BLaER1 (cell line): ENCODE measurements at regions not wholly inside any gene's neighbourhood (a gene's known extent, or its start where the extent isn't known, plus 50 kb on each side); places are given as distances from the start of the nearest gene placed in this dataset.

Experiments
- H3K27ac ChIP-seq: shearing (Covaris generic); formaldehyde crosslinking; 2 replicates; pipeline ENCODE4 v1.8.1; 2022
- H3K27me3 ChIP-seq: shearing (Covaris generic); formaldehyde crosslinking; 2 replicates; pipeline ENCODE4 v1.8.1; 2022
- H3K36me3 ChIP-seq: shearing (Covaris generic); formaldehyde crosslinking; 2 replicates; pipeline ENCODE4 v1.8.1; 2022
- H3K4me1 ChIP-seq: shearing (Covaris generic); formaldehyde crosslinking; 2 replicates; pipeline ENCODE4 v1.8.1; 2022
- H3K4me2 ChIP-seq: shearing (Covaris generic); formaldehyde crosslinking; 2 replicates; pipeline ENCODE4 v1.8.1; 2022
- H3K4me3 ChIP-seq: shearing (Covaris generic); formaldehyde crosslinking; 2 replicates; pipeline ENCODE4 v1.8.1; 2022
- H3K9ac ChIP-seq: shearing (Covaris generic); formaldehyde crosslinking; 2 replicates; pipeline ENCODE4 v1.8.1; 2022
- H3K9me3 ChIP-seq: shearing (Covaris generic); formaldehyde crosslinking; 2 replicates; pipeline ENCODE4 v1.8.1; 2022
- H4K20me1 ChIP-seq: shearing (Covaris generic); formaldehyde crosslinking; 2 replicates; pipeline ENCODE4 v1.8.1; 2022
- Cebpa-rat ChIP-seq: shearing (Covaris generic); IDR thresholded peaks from 2 replicates; pipeline ENCODE4 v1.8.1; 2022

GRCh38 chr12:22740656-22741355 is 115.8 kb downstream of the ETNK1 start:
- Histone ChIP-seq H3K9me3 (no peaks in the 10 kb centered on the region), H3K4me2 (no peak overlapping the region), H3K4me3 (no peak overlapping the region), H3K4me1 (no peaks in the 10 kb centered on the region), H3K27ac (no peak overlapping the region), H3K9ac (no peak overlapping the region), H3K36me3 (no peaks in the 10 kb centered on the region), H3K27me3 (no peaks in the 10 kb centered on the region), H4K20me1 (no peaks in the 10 kb centered on the region)
- no peak for TF ChIP-seq Cebpa-rat

GRCh38 chr12:22743700-22744099 is 118.7 kb downstream of the ETNK1 start:
- H3K27me3 ChIP-seq, result no peaks in the 10 kb centered on the region
- H3K4me3 ChIP-seq, result no peak overlapping the region
- H3K36me3 ChIP-seq, result no peaks in the 10 kb centered on the region
- H3K4me2 ChIP-seq, result no peak overlapping the region
- H4K20me1 ChIP-seq, result no peaks in the 10 kb centered on the region
- no peak for TF ChIP-seq Cebpa-rat
- H3K4me1 ChIP-seq, result no peaks in the 10 kb centered on the region
- no peaks in the 10 kb centered on the region for H3K9me3 ChIP-seq
- H3K9ac ChIP-seq, result no peak overlapping the region
- no peak overlapping the region for H3K27ac ChIP-seq

DNA sequence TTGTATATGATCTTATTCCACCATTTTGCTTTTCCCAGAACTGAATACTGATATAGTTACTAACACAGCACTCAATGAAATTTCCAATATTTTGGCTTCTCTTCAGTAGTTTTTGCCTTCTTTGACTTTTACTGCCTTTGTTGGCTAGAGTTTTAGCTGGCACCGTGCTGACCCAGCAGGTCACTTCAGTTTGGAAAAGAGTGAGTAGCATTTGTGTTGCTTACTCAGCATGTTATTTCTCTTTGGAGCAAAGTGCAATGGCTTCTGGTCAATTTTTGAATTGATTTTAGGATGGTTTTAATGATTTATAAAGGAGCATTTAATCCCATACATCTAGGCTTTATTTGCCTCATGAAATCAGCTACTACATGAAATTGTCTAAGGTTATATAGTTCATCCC is 119.2 kb downstream of the ETNK1 start:
- H3K4me1 ChIP-seq, result no peaks in the 10 kb centered on the region
- H3K9ac ChIP-seq, result no peak overlapping the region
- no peak overlapping the region for H3K4me3 ChIP-seq
- no peak for TF ChIP-seq Cebpa-rat
- no peak overlapping the region for H3K27ac ChIP-seq
- no peaks in the 10 kb centered on the region for H3K9me3 ChIP-seq
- no peaks in the 10 kb centered on the region for H4K20me1 ChIP-seq
- H3K36me3 ChIP-seq, result no peaks in the 10 kb centered on the region
- no peak overlapping the region for H3K4me2 ChIP-seq
- no peaks in the 10 kb centered on the region for H3K27me3 ChIP-seq

DNA sequence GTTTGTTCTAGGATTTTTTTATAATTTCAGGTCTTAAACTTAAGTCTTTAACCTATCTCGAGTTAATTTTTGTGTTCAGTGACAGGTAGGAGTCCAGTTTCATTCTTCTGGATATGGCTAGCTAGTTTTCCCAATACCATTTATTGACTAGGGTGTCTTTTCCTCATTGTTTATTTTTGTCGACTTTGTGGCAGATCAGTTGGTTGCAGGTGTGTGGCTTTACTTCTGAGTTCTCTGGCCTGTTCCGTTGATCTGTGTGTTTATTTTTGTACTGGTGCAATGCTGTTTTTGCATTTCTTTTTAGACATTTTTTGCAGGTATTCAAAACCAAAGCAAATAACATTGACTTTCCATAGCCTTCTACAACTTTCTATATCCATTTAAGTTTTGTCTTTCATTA is 121.7 kb downstream of the ETNK1 start:
- H3K4me2 ChIP-seq, result no peak overlapping the region
- no peaks in the 10 kb centered on the region for H3K36me3 ChIP-seq
- no peaks in the 10 kb centered on the region for H4K20me1 ChIP-seq
- TF ChIP-seq Cebpa-rat, result no peak
- H3K9ac ChIP-seq, result no peak overlapping the region
- no peaks in the 10 kb centered on the region for H3K27me3 ChIP-seq
- H3K4me1 ChIP-seq, result no peaks in the 10 kb centered on the region
- no peak overlapping the region for H3K27ac ChIP-seq
- H3K9me3 ChIP-seq, result no peaks in the 10 kb centered on the region
- no peak overlapping the region for H3K4me3 ChIP-seq

- Histone ChIP-seq H3K36me3 (no peaks in the 10 kb centered on the region), H4K20me1 (no peaks in the 10 kb centered on the region), H3K4me2 (no peak overlapping the region), H3K9me3 (no peaks in the 10 kb centered on the region), H3K27ac (no peak overlapping the region), H3K4me3 (no peak overlapping the region), H3K9ac (no peak overlapping the region), H3K4me1 (no peaks in the 10 kb centered on the region), H3K27me3 (no peaks in the 10 kb centered on the region)
- TF ChIP-seq Cebpa-rat, result no peak
These were observed 130.7 kb downstream of the ETNK1 start for GRCh38 chr12:22755629-22756028.

GRCh38 chr12:22759769-22760674 is 135.1 kb downstream of the ETNK1 start:
- H3K9me3 ChIP-seq, result no peaks in the 10 kb centered on the region
- no peaks in the 10 kb centered on the region for H3K36me3 ChIP-seq
- no peak for TF ChIP-seq Cebpa-rat
- no peaks in the 10 kb centered on the region for H4K20me1 ChIP-seq
- no peak overlapping the region for H3K27ac ChIP-seq
- H3K4me2 ChIP-seq, result no peak overlapping the region
- no peak overlapping the region for H3K4me3 ChIP-seq
- H3K9ac ChIP-seq, result no peak overlapping the region
- no peaks in the 10 kb centered on the region for H3K4me1 ChIP-seq
- no peaks in the 10 kb centered on the region for H3K27me3 ChIP-seq

DNA sequence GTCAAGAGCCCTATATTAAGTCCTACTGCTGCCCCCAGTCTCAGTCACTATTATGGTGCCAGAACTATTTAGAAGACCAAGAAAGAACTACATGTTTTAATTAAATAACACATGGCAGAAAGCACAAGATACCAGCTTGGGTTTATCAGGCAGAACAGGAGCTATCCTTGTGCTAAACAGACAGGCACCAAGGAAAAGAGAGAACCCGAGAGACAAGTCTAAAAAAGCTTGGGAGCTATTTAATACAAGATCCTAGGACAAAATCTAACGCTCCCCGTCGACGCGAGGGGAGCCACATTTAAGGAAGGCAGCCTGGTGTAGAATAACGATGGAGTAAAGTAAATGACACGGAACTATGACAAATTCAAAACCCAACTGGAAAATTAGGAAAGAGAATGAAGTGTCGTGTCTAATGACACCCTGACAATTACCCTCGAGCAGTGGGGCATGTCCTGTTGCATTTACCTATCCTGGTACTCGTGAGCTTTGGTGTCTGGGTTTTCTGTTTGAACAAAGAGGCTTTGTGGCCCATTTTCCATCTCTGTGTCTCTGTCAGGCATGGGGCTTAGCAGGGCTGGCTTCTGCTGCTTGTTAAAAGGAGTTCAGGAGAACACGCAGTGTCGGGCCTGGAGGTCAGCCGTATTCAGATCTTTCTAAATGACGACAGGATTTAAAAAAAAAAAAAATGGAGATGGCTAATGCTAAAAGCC is 140.6 kb downstream of the ETNK1 start:
- no peak overlapping the region for H3K27ac ChIP-seq
- no peak for TF ChIP-seq Cebpa-rat

GRCh38 chr12:22766911-22767420 is 142.0 kb downstream of the ETNK1 start:
- H3K4me3 ChIP-seq, result no peak overlapping the region
- H3K4me1 ChIP-seq, result no peaks in the 10 kb centered on the region
- H3K9me3 ChIP-seq, result no peaks in the 10 kb centered on the region
- H3K36me3 ChIP-seq, result no peaks in the 10 kb centered on the region
- no peaks in the 10 kb centered on the region for H4K20me1 ChIP-seq
- no peak overlapping the region for H3K27ac ChIP-seq
- TF ChIP-seq Cebpa-rat, result no peak
- H3K4me2 ChIP-seq, result no peak overlapping the region
- no peak overlapping the region for H3K9ac ChIP-seq
- H3K27me3 ChIP-seq, result no peaks in the 10 kb centered on the region

More for the DNA sequence above, 140.6 kb downstream of the ETNK1 start:
- H3K9ac ChIP-seq, result no peak overlapping the region
- H3K27me3 ChIP-seq, result no peaks in the 10 kb centered on the region
- H3K4me3 ChIP-seq, result no peak overlapping the region
- H3K36me3 ChIP-seq, result no peaks in the 10 kb centered on the region
- no peaks in the 10 kb centered on the region for H4K20me1 ChIP-seq
- no peak overlapping the region for H3K4me2 ChIP-seq
- no peaks in the 10 kb centered on the region for H3K9me3 ChIP-seq
- no peaks in the 10 kb centered on the region for H3K4me1 ChIP-seq

GRCh38 chr12:22781339-22781738 is 156.4 kb downstream of the ETNK1 start:
- Histone ChIP-seq H3K4me3 (no peak overlapping the region), H4K20me1 (no peaks in the 10 kb centered on the region), H3K27me3 (no peaks in the 10 kb centered on the region), H3K4me2 (no peak overlapping the region), H3K27ac (no peak overlapping the region), H3K4me1 (no peaks in the 10 kb centered on the region), H3K36me3 (no peaks in the 10 kb centered on the region), H3K9me3 (no peaks in the 10 kb centered on the region), H3K9ac (no peak overlapping the region)
- TF ChIP-seq Cebpa-rat, result no peak
